Smooth muscle cell (in vitro differentiated cells): ENCODE measurements at regions not wholly inside any gene's neighbourhood (a gene's known extent, or its start where the extent isn't known, plus 50 kb on each side); places are given as distances from the start of the nearest gene placed in this dataset.

ENCODE experiments used
- DNase-seq: peaks from one replicate; lab custom pipeline; 2025; ENCODE audit not compliant: unreplicated experiment; lab: John Stamatoyannopoulos, UW
- H2AFZ ChIP-seq: fragments of 200-600 bp; sonication (generic); 2 replicates; pipeline ENCODE4 v1.6.0; 2016; ENCODE audit warnings: antibody characterized with exemption, low read depth, mild to moderate bottlenecking
- H3F3A ChIP-seq: fragments of 200-600 bp; sonication (generic); 2 replicates; pipeline ENCODE4 v1.6.0; 2017; ENCODE audit warnings: antibody characterized with exemption, low read depth
- H3K27ac ChIP-seq: fragments of 200-600 bp; sonication (generic); 2 replicates; pipeline ENCODE4 v1.5.1; 2016; ENCODE audit warnings: low read depth, mild to moderate bottlenecking
- H3K27me3 ChIP-seq: fragments of 200-600 bp; sonication (generic); 2 replicates; pipeline ENCODE4 v1.6.1; 2016; ENCODE audit warnings: low read depth, mild to moderate bottlenecking
- H3K36me3 ChIP-seq: fragments of 200-600 bp; sonication (generic); 2 replicates; pipeline ENCODE4 v1.5.1; 2016; ENCODE audit warnings: low read depth
- H3K4me1 ChIP-seq: fragments of 200-600 bp; sonication (generic); 2 replicates; pipeline ENCODE4 v1.5.1; 2016; ENCODE audit warnings: low read depth
- H3K4me2 ChIP-seq: fragments of 200-600 bp; sonication (generic); 2 replicates; pipeline ENCODE4 v1.6.0; 2016; ENCODE audit warnings: mild to moderate bottlenecking
- H3K4me3 ChIP-seq: fragments of 200-600 bp; sonication (generic); 2 replicates; pipeline ENCODE4 v1.5.1; 2016; ENCODE audit warnings: mild to moderate bottlenecking
- H3K79me2 ChIP-seq: fragments of 200-600 bp; sonication (generic); 2 replicates; pipeline ENCODE4 v1.6.0; 2016; ENCODE audit warnings: low read depth, mild to moderate bottlenecking
- H3K9ac ChIP-seq: fragments of 200-600 bp; sonication (generic); 2 replicates; pipeline ENCODE4 v1.6.0; 2016; ENCODE audit warnings: low read depth
- H3K9me3 ChIP-seq: fragments of 200-600 bp; sonication (generic); replicated peaks from 2 replicates; pipeline ENCODE4 v1.5.1; 2016; ENCODE audit warnings: low read depth
- H4K20me1 ChIP-seq: fragments of 200-600 bp; sonication (generic); 2 replicates; pipeline ENCODE4 v1.6.0; 2016; ENCODE audit warnings: low read depth
- WGBS: methylation state at CpG from one replicate; pipeline ENCODE4 v1.1.7; 2016; ENCODE audit warnings: low lambda C conversion rate; 5-methylcytosine and 5-hydroxymethylcytosine counted together
- TF ChIP-seq, protein P1 (sequence below): fragments of 200-600 bp; sonication (generic); IDR thresholded peaks from 2 replicates; pipeline ENCODE4 v1.5.1; 2017; ENCODE audit warnings: borderline replicate concordance, mild to moderate bottlenecking, antibody characterized with exemption; ENCODE audit not compliant: insufficient read depth, poor library complexity, severe bottlenecking

DNA sequence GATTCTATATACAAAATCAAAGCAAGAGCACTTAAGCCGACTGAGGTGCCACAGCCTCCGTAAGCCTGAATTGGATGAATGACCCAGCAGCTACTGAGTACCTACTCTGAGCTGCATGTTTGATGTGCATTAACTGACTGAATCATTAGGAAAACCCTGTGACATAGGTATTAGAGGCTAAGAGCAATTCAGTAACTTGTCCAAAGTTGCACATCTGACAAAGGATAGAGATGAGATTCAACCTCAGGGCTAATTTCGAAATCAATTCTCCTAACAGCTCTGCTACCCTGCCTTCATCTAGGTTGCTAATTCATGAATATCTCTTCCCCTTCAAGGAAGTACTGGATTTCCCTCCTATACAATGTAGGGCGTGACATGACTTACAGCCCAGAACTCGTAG, 89.1 kb upstream of the GLIS3 start:
- H3F3A ChIP-seq: no peaks in the 10 kb centered on the region
- DNase-seq: no peak
- H3K4me2 ChIP-seq: no peak overlapping the region
- H3K27ac ChIP-seq: no peak overlapping the region
- no peak overlapping the region for H3K4me3 ChIP-seq
- H3K27me3 ChIP-seq: peaks cover 7% of the 10 kb centered on the region
- no peaks in the 10 kb centered on the region for H3K36me3 ChIP-seq
- no peak overlapping the region for H2AFZ ChIP-seq
- H3K79me2 ChIP-seq: no peaks in the 10 kb centered on the region
- no peak overlapping the region for H3K9ac ChIP-seq
- no peaks in the 10 kb centered on the region for H3K9me3 ChIP-seq
- no peaks in the 10 kb centered on the region for H4K20me1 ChIP-seq
- TF ChIP-seq, protein P1, sequence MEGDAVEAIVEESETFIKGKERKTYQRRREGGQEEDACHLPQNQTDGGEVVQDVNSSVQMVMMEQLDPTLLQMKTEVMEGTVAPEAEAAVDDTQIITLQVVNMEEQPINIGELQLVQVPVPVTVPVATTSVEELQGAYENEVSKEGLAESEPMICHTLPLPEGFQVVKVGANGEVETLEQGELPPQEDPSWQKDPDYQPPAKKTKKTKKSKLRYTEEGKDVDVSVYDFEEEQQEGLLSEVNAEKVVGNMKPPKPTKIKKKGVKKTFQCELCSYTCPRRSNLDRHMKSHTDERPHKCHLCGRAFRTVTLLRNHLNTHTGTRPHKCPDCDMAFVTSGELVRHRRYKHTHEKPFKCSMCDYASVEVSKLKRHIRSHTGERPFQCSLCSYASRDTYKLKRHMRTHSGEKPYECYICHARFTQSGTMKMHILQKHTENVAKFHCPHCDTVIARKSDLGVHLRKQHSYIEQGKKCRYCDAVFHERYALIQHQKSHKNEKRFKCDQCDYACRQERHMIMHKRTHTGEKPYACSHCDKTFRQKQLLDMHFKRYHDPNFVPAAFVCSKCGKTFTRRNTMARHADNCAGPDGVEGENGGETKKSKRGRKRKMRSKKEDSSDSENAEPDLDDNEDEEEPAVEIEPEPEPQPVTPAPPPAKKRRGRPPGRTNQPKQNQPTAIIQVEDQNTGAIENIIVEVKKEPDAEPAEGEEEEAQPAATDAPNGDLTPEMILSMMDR: no peak
- H3K4me1 ChIP-seq: no peaks in the 10 kb centered on the region
- 90% methylated on average over 5 of the region's 5 CpGs for WGBS

DNA sequence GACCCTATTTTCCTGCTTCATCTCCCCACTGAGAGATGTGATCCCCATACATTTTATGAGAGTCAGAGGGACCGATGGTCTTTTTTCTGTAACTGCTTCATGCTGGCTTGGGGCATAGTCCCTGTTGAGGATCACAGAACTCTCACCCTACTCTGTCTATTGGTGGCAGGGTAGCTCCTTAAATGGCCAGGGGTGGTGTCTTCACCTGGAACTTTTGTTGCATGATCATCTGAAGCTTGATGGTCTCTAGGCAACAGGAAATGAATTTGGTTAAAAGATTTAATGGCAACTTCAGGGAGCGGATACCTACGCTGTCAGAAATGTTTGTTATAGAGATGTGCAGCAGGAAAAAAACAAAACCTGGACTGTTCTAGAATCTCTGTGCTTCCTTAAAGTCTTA, 87.0 kb upstream of the GLIS3 start:
- Histone ChIP-seq H3F3A (no peaks in the 10 kb centered on the region), H3K36me3 (no peaks in the 10 kb centered on the region), H3K4me2 (no peak overlapping the region), H3K27me3 (peaks cover 7% of the 10 kb centered on the region), H3K27ac (no peak overlapping the region), H3K9me3 (no peaks in the 10 kb centered on the region), H3K4me3 (no peak overlapping the region), H4K20me1 (no peaks in the 10 kb centered on the region), H2AFZ (no peak overlapping the region), H3K79me2 (no peaks in the 10 kb centered on the region), H3K9ac (no peak overlapping the region), H3K4me1 (no peaks in the 10 kb centered on the region)
- DNase-seq: no peak
- WGBS: 91% methylated on average over 3 of the region's 3 CpGs
- TF ChIP-seq, protein P1: no peak

DNA sequence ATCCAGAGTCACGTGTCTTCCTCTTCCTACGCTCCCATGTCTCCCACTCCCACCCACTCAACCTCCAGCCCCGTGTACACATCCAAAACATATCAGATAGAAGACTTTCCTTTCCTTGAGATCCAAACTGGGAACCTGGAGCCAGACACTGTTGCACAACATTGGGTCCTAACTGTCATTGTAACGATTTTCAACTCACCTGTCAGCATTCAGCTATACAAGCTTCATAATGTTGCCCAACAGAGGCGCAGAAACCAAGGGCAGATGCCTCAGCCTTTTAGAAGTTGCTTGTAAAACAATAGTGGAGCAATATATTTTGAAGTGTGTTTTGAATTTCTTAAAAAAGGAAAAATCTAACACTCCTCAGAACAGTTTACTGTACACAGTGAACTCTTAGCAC, 84.9 kb upstream of the GLIS3 start:
- H3F3A ChIP-seq: no peaks in the 10 kb centered on the region
- no peak overlapping the region for H3K9ac ChIP-seq
- H2AFZ ChIP-seq: no peak overlapping the region
- no peak overlapping the region for H3K27ac ChIP-seq
- 85% methylated on average over 5 of the region's 5 CpGs for WGBS
- H3K79me2 ChIP-seq: no peaks in the 10 kb centered on the region
- no peaks in the 10 kb centered on the region for H4K20me1 ChIP-seq
- no peaks in the 10 kb centered on the region for H3K36me3 ChIP-seq
- H3K4me2 ChIP-seq: no peak overlapping the region
- H3K27me3 ChIP-seq: peaks cover 4% of the 10 kb centered on the region
- no peak overlapping the region for H3K4me3 ChIP-seq
- H3K9me3 ChIP-seq: no peaks in the 10 kb centered on the region
- no peak for DNase-seq
- no peaks in the 10 kb centered on the region for H3K4me1 ChIP-seq
- TF ChIP-seq, protein P1: no peak

DNA sequence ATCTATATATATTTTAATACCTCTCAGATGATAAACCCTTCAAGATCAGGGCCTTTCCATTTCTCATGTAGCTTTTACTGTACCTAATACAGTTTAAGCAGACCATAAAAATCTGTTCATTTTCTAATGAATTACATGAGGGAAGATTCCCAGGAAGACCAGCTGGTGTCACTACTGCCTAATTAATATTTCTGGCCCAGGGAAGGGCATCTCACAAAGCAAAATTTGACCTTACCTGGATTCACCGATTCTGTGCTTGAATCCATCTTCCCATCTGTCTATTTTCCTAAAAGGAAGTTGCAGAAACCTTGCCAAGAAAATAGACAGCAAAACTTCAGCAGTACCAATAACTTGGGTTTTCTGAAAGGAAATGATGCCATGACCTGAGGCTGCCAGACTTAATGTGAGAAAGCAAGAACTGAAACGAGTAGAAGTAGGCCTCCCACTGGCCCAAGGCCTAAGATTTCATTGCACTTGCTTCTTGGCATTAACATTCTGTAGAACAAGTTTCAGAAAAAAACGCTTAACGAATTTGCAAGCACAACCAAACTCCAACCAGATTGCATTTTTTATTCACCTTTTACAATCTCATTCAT, 83.0 kb upstream of the GLIS3 start:
- DNase-seq: no peak
- Histone ChIP-seq H3K9ac (no peak overlapping the region), H3K9me3 (no peaks in the 10 kb centered on the region), H3K27me3 (no peaks in the 10 kb centered on the region), H4K20me1 (no peaks in the 10 kb centered on the region), H3K4me3 (no peak overlapping the region), H3K27ac (no peak overlapping the region), H3K4me2 (no peak overlapping the region), H3K4me1 (no peaks in the 10 kb centered on the region), H3K79me2 (no peaks in the 10 kb centered on the region), H3K36me3 (no peaks in the 10 kb centered on the region), H2AFZ (no peak overlapping the region), H3F3A (no peaks in the 10 kb centered on the region)
- TF ChIP-seq, protein P1: peak; percentile 68
- WGBS: 70% methylated on average over 4 of the region's 4 CpGs
